T-cell (primary cell): ENCODE measurements at regions not wholly inside any gene's neighbourhood (a gene's known extent, or its start where the extent isn't known, plus 50 kb on each side); places are given as distances from the start of the nearest gene placed in this dataset.
"Not testable (repeated sequence)": the region's sequence is repeated elsewhere in the genome, so short reads cannot be mapped to it uniquely, and the experiment has no call there.

Source experiments
- ATAC-seq, 4 experiments: fragments of 200-7000 bp in 3 of 4; fragments of 150-1000 bp in 1 of 4; cut with Tn5 transposase; replicated peaks in 1 of 4; 1 replicate in 3 of 4; 2 replicates in 1 of 4; pipeline ENCODE4 v1.10.0; 2021; ENCODE audit warnings: moderate library complexity in 3 of 4, mild to moderate bottlenecking in 2 of 4, moderate number of reproducible peaks in 1 of 4
- CTCF ChIA-PET, 2 donors: fragments of 300-600 bp; sonication (Branson Sonifier 250); formaldehyde crosslinking; loops; one replicate each; lab custom pipeline; 2022; ENCODE audit warnings: antibody characterized with exemption in 2 of 2; lab: Charles Lee
- POLR2A ChIA-PET, 2 donors: fragments of 300-600 bp; sonication (Branson Sonifier 250); formaldehyde crosslinking; loops; one replicate each; lab custom pipeline; 2022; ENCODE audit warnings: antibody characterized with exemption in 2 of 2; lab: Charles Lee
- DNase-seq, 35 experiments: peaks; one replicate each; pipeline versions ENCODE4 v3.0.0 to v3.0.0-alpha.2; 2013 to 2023
- H3K27ac ChIP-seq: one replicate; pipeline ENCODE4 v1.5.1; 2013; ENCODE audit warnings: low read length
- H3K27me3 ChIP-seq, 2 experiments: replicated peaks in 1 of 2; 1 replicate in 1 of 2; 2 replicates in 1 of 2; pipeline versions ENCODE4 v1.6.1 to v1.7.0; 2013; ENCODE audit warnings: low read length in 1 of 2, mixed read lengths in 1 of 2; ENCODE audit not compliant: control insufficient read depth in 2 of 2, insufficient read depth in 2 of 2; ENCODE audit errors: extremely low read depth in 1 of 2
- H3K36me3 ChIP-seq, 2 donors: 1 replicate in 1 of 2; 2 replicates in 1 of 2; pipeline versions ENCODE4 v1.6.1 to v1.7.0; 2013; ENCODE audit warnings: low read length in 1 of 2; ENCODE audit not compliant: control insufficient read depth in 2 of 2, insufficient read depth in 1 of 2; ENCODE audit errors: extremely low read depth in 1 of 2
- H3K4me1 ChIP-seq, 2 experiments: 1 replicate in 1 of 2; 2 replicates in 1 of 2; pipeline versions ENCODE4 v1.6.1 to v1.7.0; 2013; ENCODE audit warnings: low read length in 2 of 2, mixed read lengths in 1 of 2; ENCODE audit not compliant: insufficient read depth in 2 of 2, control insufficient read depth in 1 of 2; ENCODE audit errors: extremely low read depth in 1 of 2
- H3K4me3 ChIP-seq, 2 donors: 1 replicate in 1 of 2; 2 replicates in 1 of 2; pipeline versions ENCODE4 v1.5.1 to v1.7.0; 2013; ENCODE audit warnings: mild to moderate bottlenecking in 2 of 2, low read length in 1 of 2, moderate library complexity in 1 of 2; ENCODE audit not compliant: control insufficient read depth in 1 of 2; ENCODE audit errors: extremely low read depth in 1 of 2
- H3K9me3 ChIP-seq: 2 replicates; pipeline ENCODE4 v1.7.0; 2013
- H3K27ac Mint-ChIP-seq, 2 donors: one replicate each; pipeline ENCODE4 v1.8.0; 2020 to 2021; ENCODE audit warnings: mild to moderate bottlenecking in 2 of 2, mixed read lengths in 2 of 2
- H3K27me3 Mint-ChIP-seq, 2 donors: one replicate each; pipeline ENCODE4 v1.8.0; 2021 to 2022; ENCODE audit warnings: mixed read lengths in 2 of 2
- H3K36me3 Mint-ChIP-seq: one replicate; pipeline ENCODE4 v1.8.0; 2021; ENCODE audit warnings: mixed read lengths
- H3K4me1 Mint-ChIP-seq, 3 donors: one replicate each; pipeline ENCODE4 v1.8.0; 2020 to 2022; ENCODE audit warnings: mixed read lengths in 3 of 3, mild to moderate bottlenecking in 1 of 3
- H3K4me3 Mint-ChIP-seq, 3 donors: one replicate each; pipeline ENCODE4 v1.8.0; 2020 to 2022; ENCODE audit warnings: mild to moderate bottlenecking in 3 of 3, mixed read lengths in 3 of 3, moderate library complexity in 3 of 3
- H3K9me3 Mint-ChIP-seq, 3 donors: one replicate each; pipeline ENCODE4 v1.8.0; 2020 to 2022; ENCODE audit warnings: mixed read lengths in 3 of 3
- WGBS: methylation state at CpG from one replicate; pipeline ENCODE4 v1.1.5; 2013; ENCODE audit warnings: missing lambda C conversion rate; ENCODE audit not compliant: insufficient coverage; 5-methylcytosine and 5-hydroxymethylcytosine counted together

DNA sequence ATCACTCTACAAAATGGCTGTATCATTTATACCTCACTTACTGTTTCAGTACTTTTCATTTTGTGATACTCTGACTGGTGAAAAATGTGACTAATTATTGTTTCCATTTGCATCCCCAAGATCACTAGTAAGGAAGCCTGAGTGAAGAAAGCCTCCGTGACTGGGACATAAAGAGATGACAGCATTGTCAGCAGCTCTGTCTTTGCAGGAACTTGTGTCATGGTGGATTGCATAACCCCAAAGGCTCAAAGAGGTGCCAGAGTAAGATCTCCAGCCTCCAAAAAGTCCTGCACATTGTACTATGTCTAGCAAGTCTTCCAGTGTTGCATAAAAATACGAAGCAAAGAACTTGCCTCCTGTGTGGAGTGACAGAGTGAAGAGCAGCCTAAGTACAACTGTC, 187.5 kb upstream of the CRIM1 start:
- no peak overlapping the region for H3K27ac Mint-ChIP-seq
- Histone ChIP-seq H3K4me3 (no peak overlapping the region), H3K27ac (no peak overlapping the region), H3K9me3 (no peaks in the 10 kb centered on the region), H3K4me1 (no peaks in the 10 kb centered on the region), H3K36me3 (no peaks in the 10 kb centered on the region), H3K27me3 (no peaks in the 10 kb centered on the region)
- H3K27me3 Mint-ChIP-seq = peaks cover 2 to 6% of the 10 kb centered on the region in 2 donors
- DNase-seq = no peak
- POLR2A ChIA-PET = no interaction called here
- H3K4me3 Mint-ChIP-seq = no peak overlapping the region
- ATAC-seq = no peak
- WGBS = 50% methylated on average over 1 of the region's 2 CpGs
- no peaks in the 10 kb centered on the region for H3K9me3 Mint-ChIP-seq
- H3K4me1 Mint-ChIP-seq = no peaks in the 10 kb centered on the region
- no peaks in the 10 kb centered on the region for H3K36me3 Mint-ChIP-seq
- CTCF ChIA-PET = interaction anchor here in 1 of 2 donors (0.7 kb wide), 1 partner anchor 326 kb away, joined by 3 read pairs; no protein-coding TSS in a partner anchor

DNA sequence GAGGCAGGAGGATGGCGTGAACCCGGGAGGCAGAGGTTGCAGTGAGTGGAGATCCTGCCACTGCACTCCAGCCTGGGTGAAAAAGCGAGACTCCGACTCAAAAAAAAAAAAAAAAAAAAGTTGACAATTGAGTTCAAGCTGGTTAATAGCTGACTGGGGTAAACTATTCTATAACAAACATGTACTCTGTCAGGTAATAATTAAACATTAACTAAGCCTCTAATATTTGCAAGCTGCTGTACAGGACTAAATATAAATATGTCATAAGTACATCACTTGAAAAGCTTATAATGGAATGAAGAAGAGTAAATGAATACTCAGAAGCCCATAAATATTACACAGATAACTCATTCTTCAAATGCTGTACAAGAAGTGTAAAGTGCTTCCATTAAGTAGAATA, 190.4 kb upstream of the CRIM1 start:
- POLR2A ChIA-PET = no interaction called here
- no peaks in the 10 kb centered on the region for H3K27me3 ChIP-seq
- no peak overlapping the region for H3K4me3 Mint-ChIP-seq
- no peaks in the 10 kb centered on the region for H3K9me3 Mint-ChIP-seq
- H3K4me3 ChIP-seq = no peak overlapping the region
- CTCF ChIA-PET = interaction anchor here in 1 of 2 donors (0.6 to 1.2 kb wide), 2 partner anchors 38 to 164 kb away, joined by 4 read pairs; no protein-coding TSS in a partner anchor
- H3K36me3 Mint-ChIP-seq = no peaks in the 10 kb centered on the region
- WGBS = no CpG with 5 or more reads among the region's 4 CpGs
- no peaks in the 10 kb centered on the region for H3K4me1 Mint-ChIP-seq
- no peak overlapping the region for H3K27ac Mint-ChIP-seq
- peaks cover 2 to 9% of the 10 kb centered on the region in 2 donors for H3K27me3 Mint-ChIP-seq
- no peak for ATAC-seq
- no peak for DNase-seq
- H3K36me3 ChIP-seq = no peaks in the 10 kb centered on the region
- no peak overlapping the region for H3K27ac ChIP-seq
- no peaks in the 10 kb centered on the region for H3K4me1 ChIP-seq
- no peaks in the 10 kb centered on the region for H3K9me3 ChIP-seq

DNA sequence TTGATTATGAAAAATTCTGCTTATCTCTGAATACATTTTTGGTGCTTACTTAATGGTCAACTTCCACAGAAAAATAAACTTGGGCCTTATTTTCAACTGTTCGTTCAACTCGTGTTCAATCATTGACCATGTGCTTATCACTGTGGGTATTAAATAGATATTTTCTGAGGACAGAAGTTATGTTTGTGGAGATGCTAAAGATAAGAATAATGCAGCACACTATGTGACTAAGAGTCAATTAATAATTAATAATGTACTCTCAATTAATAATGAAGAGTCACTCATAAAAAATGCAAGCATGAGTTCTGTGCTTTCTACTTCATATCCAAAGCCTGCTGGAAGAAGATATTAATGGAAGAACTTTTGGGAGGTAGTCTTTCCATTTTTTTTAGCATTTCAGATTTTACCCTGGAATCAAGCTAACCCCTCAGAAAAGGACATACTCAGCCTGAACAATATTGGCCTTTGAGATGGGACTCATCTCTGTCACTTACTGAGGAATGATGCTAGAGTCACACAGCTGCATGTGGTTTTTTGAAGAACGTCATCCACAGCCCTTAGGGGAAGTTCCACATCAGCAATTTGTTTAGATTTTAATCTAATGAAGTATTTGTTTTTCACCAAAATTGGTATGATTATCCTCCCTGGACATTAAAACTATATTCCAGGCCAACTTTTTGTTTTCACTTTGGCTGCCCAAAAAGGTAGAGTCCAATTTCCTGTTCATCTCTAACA, 191.9 kb upstream of the CRIM1 start:
- no peak overlapping the region for H3K27ac Mint-ChIP-seq
- ChIA-PET CTCF (no interaction called here), POLR2A (no interaction called here)
- DNase-seq (no peak), ATAC-seq (no peak)
- Histone ChIP-seq H3K9me3 (no peaks in the 10 kb centered on the region), H3K36me3 (no peaks in the 10 kb centered on the region), H3K4me1 (no peaks in the 10 kb centered on the region), H3K4me3 (no peak overlapping the region), H3K27me3 (no peaks in the 10 kb centered on the region), H3K27ac (no peak overlapping the region)
- H3K27me3 Mint-ChIP-seq = peaks cover 2 to 9% of the 10 kb centered on the region in 2 donors
- H3K4me3 Mint-ChIP-seq = no peak overlapping the region
- no peaks in the 10 kb centered on the region for H3K4me1 Mint-ChIP-seq
- 100% methylated on average over 2 of the region's 3 CpGs for WGBS
- H3K36me3 Mint-ChIP-seq = no peaks in the 10 kb centered on the region
- H3K9me3 Mint-ChIP-seq = no peaks in the 10 kb centered on the region

DNA sequence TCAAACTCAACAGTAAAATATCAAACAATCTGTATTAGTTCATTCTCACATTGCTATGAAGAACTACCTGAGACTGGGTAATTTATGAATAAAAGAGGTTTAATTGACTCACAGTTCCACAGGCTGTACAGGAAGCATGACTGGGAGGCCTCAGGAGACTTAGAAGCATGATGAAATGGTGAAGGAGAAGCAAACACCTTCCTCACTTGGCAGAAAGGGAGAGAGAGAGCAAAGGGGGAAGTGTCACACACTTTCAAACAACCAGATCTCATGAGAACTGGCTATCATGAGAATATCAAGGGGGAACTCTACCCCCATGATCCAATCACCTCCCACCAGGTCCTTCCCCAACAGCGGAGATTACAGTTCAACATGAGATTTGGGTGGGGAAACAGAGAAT, 198.5 kb upstream of the CRIM1 start:
- H3K27ac ChIP-seq, H3K27ac Mint-ChIP-seq, H3K36me3 ChIP-seq, H3K9me3 ChIP-seq, H3K4me3 Mint-ChIP-seq, H3K4me1 Mint-ChIP-seq, H3K4me3 ChIP-seq, POLR2A ChIA-PET, H3K27me3 ChIP-seq, H3K36me3 Mint-ChIP-seq, H3K9me3 Mint-ChIP-seq, ATAC-seq, H3K4me1 ChIP-seq, H3K27me3 Mint-ChIP-seq, DNase-seq, CTCF ChIA-PET: not testable (repeated sequence)
- no CpG with 5 or more reads among the region's 1 CpG for WGBS

DNA sequence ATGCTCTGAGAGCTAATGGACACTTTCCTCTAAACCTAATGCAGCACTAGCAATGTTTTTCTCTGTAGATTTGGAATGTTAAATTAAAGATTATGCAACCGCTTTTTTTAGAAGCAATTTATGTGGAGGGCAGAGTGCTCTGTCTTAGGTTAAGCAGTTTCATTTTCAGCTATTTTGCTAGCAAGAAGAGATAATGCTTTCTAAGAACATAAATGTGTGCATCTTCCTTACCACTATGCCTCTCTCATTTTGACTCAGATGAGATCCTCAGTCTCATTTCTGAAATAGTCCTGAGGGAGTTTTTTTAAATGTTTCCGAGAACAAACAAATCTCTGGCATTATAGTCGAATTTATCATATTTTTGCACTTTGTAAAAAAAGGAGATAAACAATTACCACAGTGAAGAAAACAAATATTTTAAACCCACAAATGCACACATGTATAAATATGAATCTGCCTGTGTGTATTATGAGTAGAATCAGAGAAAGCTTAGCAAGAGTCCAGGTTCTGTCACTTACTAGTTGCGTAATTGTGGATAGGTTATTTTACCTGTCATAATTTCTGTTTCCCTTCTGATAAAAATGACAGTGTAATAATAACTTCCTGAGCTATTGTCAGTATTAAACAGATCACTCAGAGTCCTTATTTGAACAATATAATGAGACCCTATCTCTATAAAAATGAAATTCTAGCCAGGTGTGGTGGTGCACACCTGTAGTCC, 207.7 kb upstream of the CRIM1 start:
- Histone ChIP-seq H3K9me3 (no peaks in the 10 kb centered on the region), H3K36me3 (no peaks in the 10 kb centered on the region), H3K27ac (no peak overlapping the region), H3K4me1 (no peaks in the 10 kb centered on the region), H3K4me3 (no peak overlapping the region), H3K27me3 (no peaks in the 10 kb centered on the region)
- ChIA-PET POLR2A (interaction anchor here in 1 of 2 donors (0.7 kb wide), 1 partner anchor 18 kb away, joined by 3 read pairs; no protein-coding TSS in a partner anchor), CTCF (no interaction called here)
- DNase-seq = no peak
- no peaks in the 10 kb centered on the region for H3K36me3 Mint-ChIP-seq
- H3K27ac Mint-ChIP-seq = no peak overlapping the region
- H3K27me3 Mint-ChIP-seq = peaks cover 0 to 3% of the 10 kb centered on the region in 2 donors
- no peaks in the 10 kb centered on the region for H3K9me3 Mint-ChIP-seq
- no peak overlapping the region for H3K4me3 Mint-ChIP-seq
- WGBS = no CpG with 5 or more reads among the region's 4 CpGs
- ATAC-seq = no peak
- peaks cover 0 to 17% (median 8%) of the 10 kb centered on the region in 3 donors for H3K4me1 Mint-ChIP-seq

DNA sequence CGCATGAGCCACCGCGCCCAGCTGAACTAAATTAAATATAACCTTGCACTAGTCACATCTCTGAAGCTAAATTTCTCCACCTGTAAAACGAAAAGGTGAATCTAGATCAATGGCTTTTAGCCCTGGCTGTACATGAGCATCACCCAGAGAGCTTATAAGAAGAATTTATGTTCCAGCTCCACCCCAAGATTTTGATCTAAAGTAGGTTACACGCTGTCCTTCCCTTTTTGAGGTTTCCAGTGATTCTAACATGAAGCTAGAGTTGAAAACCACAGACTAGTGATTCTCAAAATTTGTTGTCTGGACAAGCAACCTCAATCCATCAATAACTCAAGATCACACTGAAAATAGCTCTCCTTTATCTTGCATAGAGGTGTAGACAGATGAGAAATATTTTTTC, 208.8 kb upstream of the CRIM1 start:
- H3K4me3 ChIP-seq = no peak overlapping the region
- no peaks in the 10 kb centered on the region for H3K27me3 ChIP-seq
- Mint-ChIP-seq H3K27ac (no peak overlapping the region), H3K4me1 (peaks cover 0 to 17% (median 8%) of the 10 kb centered on the region in 3 donors), H3K36me3 (no peaks in the 10 kb centered on the region), H3K4me3 (no peak overlapping the region), H3K27me3 (peaks cover 0 to 3% of the 10 kb centered on the region in 2 donors), H3K9me3 (no peaks in the 10 kb centered on the region)
- ChIA-PET POLR2A (interaction anchor here in 1 of 2 donors (0.6 kb wide), 1 partner anchor 1973 kb away, joined by 3 read pairs; no protein-coding TSS in a partner anchor), CTCF (no interaction called here)
- DNase-seq = no peak
- WGBS = 75% methylated on average over 4 of the region's 5 CpGs
- H3K4me1 ChIP-seq = no peaks in the 10 kb centered on the region
- no peaks in the 10 kb centered on the region for H3K9me3 ChIP-seq
- no peak overlapping the region for H3K27ac ChIP-seq
- H3K36me3 ChIP-seq = no peaks in the 10 kb centered on the region
- no peak for ATAC-seq
